Ovary (tissue), 3 donors: ENCODE measurements at regions not wholly inside any gene's neighbourhood (a gene's known extent, or its start where the extent isn't known, plus 50 kb on each side); places are given as distances from the start of the nearest gene placed in this dataset.

Experiments used
- CTCF ChIP-seq, 3 donors: fragments of 450-650 bp in 2 of 3; fragments of 200-600 bp in 1 of 3; IDR thresholded peaks; one replicate each; pipeline versions ENCODE4 v1.5.1 to v1.8.0; 2016 to 2022; ENCODE audit warnings: antibody characterized with exemption in 3 of 3, mild to moderate bottlenecking in 1 of 3
- EP300 ChIP-seq: sonication (generic); formaldehyde crosslinking; IDR thresholded peaks from one replicate; pipeline ENCODE4 v1.6.1; 2017; ENCODE audit warnings: antibody characterized with exemption
- donor health status: DM: no; HTN: no; CAD: no.

GRCh38 chr3:186418671-186419145, 56.7 kb upstream of the DGKG start:
- TF ChIP-seq EP300 (no peak), CTCF (IDR thresholded peaks at IDR 0.05) (no peak)
